ENCODE measurements at regions not wholly inside any gene's neighbourhood (a gene's known extent, or its start where the extent isn't known, plus 50 kb on each side); places are given as distances from the start of the nearest gene placed in this dataset.
A peak's percentile ranks its signal among the peaks of the same experiment; 100 is the strongest.
"Not testable (repeated sequence)": the region's sequence is repeated elsewhere in the genome, so short reads cannot be mapped to it uniquely, and the experiment has no call there.

GRCh38 chr2:160816916-160817499 lies 323.4 kb upstream of the RBMS1 start:
- no peaks in the 10 kb centered on the region for H3K27me3 ChIP-seq (replicated peaks; ENCODE audit: control insufficient read depth, insufficient read depth, low read length)
- H3K4me3 ChIP-seq (ENCODE audit: low read length): no peak overlapping the region
- no peak overlapping the region for H3K9ac ChIP-seq (ENCODE audit: low read length)
- H3K36me3 ChIP-seq (ENCODE audit: control insufficient read depth, insufficient read depth, low read length, severe bottlenecking): no peaks in the 10 kb centered on the region
- no peak for DNase-seq (ENCODE audit: low read depth)
- H3K4me1 ChIP-seq (ENCODE audit: control insufficient read depth, insufficient read depth, low read length): peaks cover 12% of the 10 kb centered on the region
- peaks cover 7% of the 10 kb centered on the region for H3K9me3 ChIP-seq (ENCODE audit: control insufficient read depth, low read length)

- H3K36me3 ChIP-seq (ENCODE audit: control insufficient read depth, insufficient read depth, low read length, severe bottlenecking): no peaks in the 10 kb centered on the region
- H3K4me3 ChIP-seq (ENCODE audit: low read length): no peak overlapping the region
- no peak overlapping the region for H3K9ac ChIP-seq (ENCODE audit: low read length)
- H3K4me1 ChIP-seq (ENCODE audit: control insufficient read depth, insufficient read depth, low read length): no peaks in the 10 kb centered on the region
- peaks cover 26% of the 10 kb centered on the region for H3K9me3 ChIP-seq (ENCODE audit: control insufficient read depth, low read length)
- H3K27me3 ChIP-seq (replicated peaks; ENCODE audit: control insufficient read depth, insufficient read depth, low read length): no peaks in the 10 kb centered on the region
- no peak for DNase-seq (ENCODE audit: low read depth)
These were observed 327.1 kb upstream of the RBMS1 start for GRCh38 chr2:160820691-160821090.

- no peaks in the 10 kb centered on the region for H3K4me1 ChIP-seq (ENCODE audit: control insufficient read depth, insufficient read depth, low read length)
- H3K4me3 ChIP-seq (ENCODE audit: low read length): no peak overlapping the region
- H3K36me3 ChIP-seq (ENCODE audit: control insufficient read depth, insufficient read depth, low read length, severe bottlenecking): no peaks in the 10 kb centered on the region
- no peak overlapping the region for H3K9ac ChIP-seq (ENCODE audit: low read length)
- H3K27me3 ChIP-seq (replicated peaks; ENCODE audit: control insufficient read depth, insufficient read depth, low read length): no peaks in the 10 kb centered on the region
- no peak for DNase-seq (ENCODE audit: low read depth)
- H3K9me3 ChIP-seq (ENCODE audit: control insufficient read depth, low read length): peaks cover 33% of the 10 kb centered on the region
These were observed 328.4 kb upstream of the RBMS1 start for GRCh38 chr2:160822006-160822405.

GRCh38 chr2:160825433-160825832 lies 331.8 kb upstream of the RBMS1 start:
- H3K4me1 ChIP-seq (ENCODE audit: control insufficient read depth, insufficient read depth, low read length): no peaks in the 10 kb centered on the region
- no peak overlapping the region for H3K4me3 ChIP-seq (ENCODE audit: low read length)
- H3K9me3 ChIP-seq (ENCODE audit: control insufficient read depth, low read length): peaks cover 42% of the 10 kb centered on the region
- no peak overlapping the region for H3K9ac ChIP-seq (ENCODE audit: low read length)
- DNase-seq (ENCODE audit: low read depth): no peak
- no peaks in the 10 kb centered on the region for H3K27me3 ChIP-seq (replicated peaks; ENCODE audit: control insufficient read depth, insufficient read depth, low read length)
- H3K36me3 ChIP-seq (ENCODE audit: control insufficient read depth, insufficient read depth, low read length, severe bottlenecking): no peaks in the 10 kb centered on the region

GRCh38 chr2:160826496-160826895 lies 332.9 kb upstream of the RBMS1 start:
- no peak for DNase-seq (ENCODE audit: low read depth)
- no peak overlapping the region for H3K9ac ChIP-seq (ENCODE audit: low read length)
- H3K4me1 ChIP-seq (ENCODE audit: control insufficient read depth, insufficient read depth, low read length): no peaks in the 10 kb centered on the region
- H3K4me3 ChIP-seq (ENCODE audit: low read length): no peak overlapping the region
- H3K9me3 ChIP-seq (ENCODE audit: control insufficient read depth, low read length): peaks cover 36% of the 10 kb centered on the region
- H3K36me3 ChIP-seq (ENCODE audit: control insufficient read depth, insufficient read depth, low read length, severe bottlenecking): no peaks in the 10 kb centered on the region
- H3K27me3 ChIP-seq (replicated peaks; ENCODE audit: control insufficient read depth, insufficient read depth, low read length): no peaks in the 10 kb centered on the region

- H3K4me1 ChIP-seq (ENCODE audit: control insufficient read depth, insufficient read depth, low read length): no peaks in the 10 kb centered on the region
- no peaks in the 10 kb centered on the region for H3K27me3 ChIP-seq (replicated peaks; ENCODE audit: control insufficient read depth, insufficient read depth, low read length)
- no peak overlapping the region for H3K4me3 ChIP-seq (ENCODE audit: low read length)
- H3K9me3 ChIP-seq (ENCODE audit: control insufficient read depth, low read length): peaks cover 32% of the 10 kb centered on the region
- DNase-seq (ENCODE audit: low read depth): no peak
- H3K36me3 ChIP-seq (ENCODE audit: control insufficient read depth, insufficient read depth, low read length, severe bottlenecking): no peaks in the 10 kb centered on the region
- H3K9ac ChIP-seq (ENCODE audit: low read length): no peak overlapping the region
These were observed 332.2 kb upstream of the TANK start for GRCh38 chr2:160828076-160828475.

- H3K4me3 ChIP-seq (ENCODE audit: low read length); H3K9me3 ChIP-seq (ENCODE audit: control insufficient read depth, low read length); DNase-seq (ENCODE audit: low read depth); H3K9ac ChIP-seq (ENCODE audit: low read length); H3K36me3 ChIP-seq (ENCODE audit: control insufficient read depth, insufficient read depth, low read length, severe bottlenecking); H3K27me3 ChIP-seq (replicated peaks; ENCODE audit: control insufficient read depth, insufficient read depth, low read length): not testable (repeated sequence)
- H3K4me1 ChIP-seq (ENCODE audit: control insufficient read depth, insufficient read depth, low read length): peaks cover 13% of the 10 kb centered on the region
These were observed 327.8 kb upstream of the TANK start for GRCh38 chr2:160832381-160832780.

- DNase-seq (ENCODE audit: low read depth): no peak
- Histone ChIP-seq H3K27me3 (replicated peaks; ENCODE audit: control insufficient read depth, insufficient read depth, low read length) (no peaks in the 10 kb centered on the region), H3K4me1 (ENCODE audit: control insufficient read depth, insufficient read depth, low read length) (peaks cover 21% of the 10 kb centered on the region), H3K36me3 (ENCODE audit: control insufficient read depth, insufficient read depth, low read length, severe bottlenecking) (no peaks in the 10 kb centered on the region), H3K9ac (ENCODE audit: low read length) (no peak overlapping the region), H3K9me3 (ENCODE audit: control insufficient read depth, low read length) (no peaks in the 10 kb centered on the region), H3K4me3 (ENCODE audit: low read length) (no peak overlapping the region)
These were observed 325.1 kb upstream of the TANK start for GRCh38 chr2:160835166-160835565.

- Histone ChIP-seq H3K9ac (ENCODE audit: low read length) (no peak overlapping the region), H3K4me1 (ENCODE audit: control insufficient read depth, insufficient read depth, low read length) (peaks cover 21% of the 10 kb centered on the region), H3K36me3 (ENCODE audit: control insufficient read depth, insufficient read depth, low read length, severe bottlenecking) (no peaks in the 10 kb centered on the region), H3K4me3 (ENCODE audit: low read length) (no peak overlapping the region), H3K27me3 (replicated peaks; ENCODE audit: control insufficient read depth, insufficient read depth, low read length) (no peaks in the 10 kb centered on the region), H3K9me3 (ENCODE audit: control insufficient read depth, low read length) (no peaks in the 10 kb centered on the region)
- peak; percentile 95 for DNase-seq (ENCODE audit: low read depth)
These were observed 323.5 kb upstream of the TANK start for GRCh38 chr2:160836755-160837154.

GRCh38 chr2:160837416-160837815 lies 322.8 kb upstream of the TANK start:
- Histone ChIP-seq H3K4me3 (ENCODE audit: low read length) (peak overlapping the region; percentile 16), H3K27me3 (replicated peaks; ENCODE audit: control insufficient read depth, insufficient read depth, low read length) (no peaks in the 10 kb centered on the region), H3K9me3 (ENCODE audit: control insufficient read depth, low read length) (no peaks in the 10 kb centered on the region), H3K4me1 (ENCODE audit: control insufficient read depth, insufficient read depth, low read length) (peaks cover 21% of the 10 kb centered on the region), H3K36me3 (ENCODE audit: control insufficient read depth, insufficient read depth, low read length, severe bottlenecking) (no peaks in the 10 kb centered on the region), H3K9ac (ENCODE audit: low read length) (peak overlapping the region; percentile 2)
- DNase-seq (ENCODE audit: low read depth): peak; percentile 19

GRCh38 chr2:160838147-160838546 lies 322.1 kb upstream of the TANK start:
- Histone ChIP-seq H3K9ac (ENCODE audit: low read length) (no peak overlapping the region), H3K4me3 (ENCODE audit: low read length) (no peak overlapping the region), H3K9me3 (ENCODE audit: control insufficient read depth, low read length) (no peaks in the 10 kb centered on the region), H3K4me1 (ENCODE audit: control insufficient read depth, insufficient read depth, low read length) (peaks cover 21% of the 10 kb centered on the region), H3K27me3 (replicated peaks; ENCODE audit: control insufficient read depth, insufficient read depth, low read length) (no peaks in the 10 kb centered on the region), H3K36me3 (ENCODE audit: control insufficient read depth, insufficient read depth, low read length, severe bottlenecking) (no peaks in the 10 kb centered on the region)
- no peak for DNase-seq (ENCODE audit: low read depth)

GRCh38 chr2:160838691-160839090 lies 321.5 kb upstream of the TANK start:
- Histone ChIP-seq H3K4me3 (ENCODE audit: low read length) (no peak overlapping the region), H3K27me3 (replicated peaks; ENCODE audit: control insufficient read depth, insufficient read depth, low read length) (no peaks in the 10 kb centered on the region), H3K4me1 (ENCODE audit: control insufficient read depth, insufficient read depth, low read length) (peaks cover 21% of the 10 kb centered on the region), H3K36me3 (ENCODE audit: control insufficient read depth, insufficient read depth, low read length, severe bottlenecking) (no peaks in the 10 kb centered on the region), H3K9me3 (ENCODE audit: control insufficient read depth, low read length) (no peaks in the 10 kb centered on the region), H3K9ac (ENCODE audit: low read length) (no peak overlapping the region)
- no peak for DNase-seq (ENCODE audit: low read depth)
